Stomach (tissue), 4 donors: ENCODE measurements at regions not wholly inside any gene's neighbourhood (a gene's known extent, or its start where the extent isn't known, plus 50 kb on each side); places are given as distances from the start of the nearest gene placed in this dataset.
"Not testable (repeated sequence)": the region's sequence is repeated elsewhere in the genome, so short reads cannot be mapped to it uniquely, and the experiment has no call there.

ENCODE experiments used
- POLR2A ChIP-seq, 4 donors: fragments of 450-650 bp; IDR thresholded peaks; one replicate each; pipeline ENCODE4 v1.6.1; 2016; ENCODE audit warnings: antibody characterized with exemption in 4 of 4, control low read depth in 2 of 4, mild to moderate bottlenecking in 1 of 4, moderate library complexity in 1 of 4
- POLR2AphosphoS5 ChIP-seq, 3 donors: sonication (generic); formaldehyde crosslinking; IDR thresholded peaks; one replicate each; pipeline ENCODE4 v1.6.1; 2016; ENCODE audit warnings: antibody characterized with exemption in 3 of 3
- TF ChIP-seq, protein P1 (sequence below), 7 experiments: fragments of 450-650 bp in 4 of 7; fragments of 200-600 bp in 3 of 7; sonication (generic) in 3 of 7; IDR thresholded peaks; one replicate each; pipeline ENCODE4 v1.5.1; 2016 to 2019; ENCODE audit warnings: antibody characterized with exemption in 7 of 7, control low read depth in 2 of 7, mild to moderate bottlenecking in 1 of 7

- TF ChIP-seq, protein P1, sequence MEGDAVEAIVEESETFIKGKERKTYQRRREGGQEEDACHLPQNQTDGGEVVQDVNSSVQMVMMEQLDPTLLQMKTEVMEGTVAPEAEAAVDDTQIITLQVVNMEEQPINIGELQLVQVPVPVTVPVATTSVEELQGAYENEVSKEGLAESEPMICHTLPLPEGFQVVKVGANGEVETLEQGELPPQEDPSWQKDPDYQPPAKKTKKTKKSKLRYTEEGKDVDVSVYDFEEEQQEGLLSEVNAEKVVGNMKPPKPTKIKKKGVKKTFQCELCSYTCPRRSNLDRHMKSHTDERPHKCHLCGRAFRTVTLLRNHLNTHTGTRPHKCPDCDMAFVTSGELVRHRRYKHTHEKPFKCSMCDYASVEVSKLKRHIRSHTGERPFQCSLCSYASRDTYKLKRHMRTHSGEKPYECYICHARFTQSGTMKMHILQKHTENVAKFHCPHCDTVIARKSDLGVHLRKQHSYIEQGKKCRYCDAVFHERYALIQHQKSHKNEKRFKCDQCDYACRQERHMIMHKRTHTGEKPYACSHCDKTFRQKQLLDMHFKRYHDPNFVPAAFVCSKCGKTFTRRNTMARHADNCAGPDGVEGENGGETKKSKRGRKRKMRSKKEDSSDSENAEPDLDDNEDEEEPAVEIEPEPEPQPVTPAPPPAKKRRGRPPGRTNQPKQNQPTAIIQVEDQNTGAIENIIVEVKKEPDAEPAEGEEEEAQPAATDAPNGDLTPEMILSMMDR (IDR thresholded peaks at IDR 0.05), result not testable (repeated sequence)
- TF ChIP-seq POLR2A, POLR2AphosphoS5 (IDR thresholded peaks at IDR 0.05): not testable (repeated sequence)
Measured at GRCh38 chr1:146556405-146556804, 327.6 kb upstream of the NOTCH2NLA start.
